Smooth muscle cell (in vitro differentiated cells): ENCODE measurements at regions not wholly inside any gene's neighbourhood (a gene's known extent, or its start where the extent isn't known, plus 50 kb on each side); places are given as distances from the start of the nearest gene placed in this dataset.

Source experiments
- DNase-seq: peaks from one replicate; lab custom pipeline; 2025; ENCODE audit not compliant: unreplicated experiment; lab: John Stamatoyannopoulos, UW
- H2AFZ ChIP-seq: fragments of 200-600 bp; sonication (generic); 2 replicates; pipeline ENCODE4 v1.6.0; 2016; ENCODE audit warnings: antibody characterized with exemption, low read depth, mild to moderate bottlenecking
- H3F3A ChIP-seq: fragments of 200-600 bp; sonication (generic); 2 replicates; pipeline ENCODE4 v1.6.0; 2017; ENCODE audit warnings: antibody characterized with exemption, low read depth
- H3K27ac ChIP-seq: fragments of 200-600 bp; sonication (generic); 2 replicates; pipeline ENCODE4 v1.5.1; 2016; ENCODE audit warnings: low read depth, mild to moderate bottlenecking
- H3K27me3 ChIP-seq: fragments of 200-600 bp; sonication (generic); 2 replicates; pipeline ENCODE4 v1.6.1; 2016; ENCODE audit warnings: low read depth, mild to moderate bottlenecking
- H3K36me3 ChIP-seq: fragments of 200-600 bp; sonication (generic); 2 replicates; pipeline ENCODE4 v1.5.1; 2016; ENCODE audit warnings: low read depth
- H3K4me1 ChIP-seq: fragments of 200-600 bp; sonication (generic); 2 replicates; pipeline ENCODE4 v1.5.1; 2016; ENCODE audit warnings: low read depth
- H3K4me2 ChIP-seq: fragments of 200-600 bp; sonication (generic); 2 replicates; pipeline ENCODE4 v1.6.0; 2016; ENCODE audit warnings: mild to moderate bottlenecking
- H3K4me3 ChIP-seq: fragments of 200-600 bp; sonication (generic); 2 replicates; pipeline ENCODE4 v1.5.1; 2016; ENCODE audit warnings: mild to moderate bottlenecking
- H3K79me2 ChIP-seq: fragments of 200-600 bp; sonication (generic); 2 replicates; pipeline ENCODE4 v1.6.0; 2016; ENCODE audit warnings: low read depth, mild to moderate bottlenecking
- H3K9ac ChIP-seq: fragments of 200-600 bp; sonication (generic); 2 replicates; pipeline ENCODE4 v1.6.0; 2016; ENCODE audit warnings: low read depth
- H3K9me3 ChIP-seq: fragments of 200-600 bp; sonication (generic); replicated peaks from 2 replicates; pipeline ENCODE4 v1.5.1; 2016; ENCODE audit warnings: low read depth
- H4K20me1 ChIP-seq: fragments of 200-600 bp; sonication (generic); 2 replicates; pipeline ENCODE4 v1.6.0; 2016; ENCODE audit warnings: low read depth
- WGBS: methylation state at CpG from one replicate; pipeline ENCODE4 v1.1.7; 2016; ENCODE audit warnings: low lambda C conversion rate; 5-methylcytosine and 5-hydroxymethylcytosine counted together
- TF ChIP-seq, protein P1 (sequence below): fragments of 200-600 bp; sonication (generic); IDR thresholded peaks from 2 replicates; pipeline ENCODE4 v1.5.1; 2017; ENCODE audit warnings: borderline replicate concordance, mild to moderate bottlenecking, antibody characterized with exemption; ENCODE audit not compliant: insufficient read depth, poor library complexity, severe bottlenecking

DNA sequence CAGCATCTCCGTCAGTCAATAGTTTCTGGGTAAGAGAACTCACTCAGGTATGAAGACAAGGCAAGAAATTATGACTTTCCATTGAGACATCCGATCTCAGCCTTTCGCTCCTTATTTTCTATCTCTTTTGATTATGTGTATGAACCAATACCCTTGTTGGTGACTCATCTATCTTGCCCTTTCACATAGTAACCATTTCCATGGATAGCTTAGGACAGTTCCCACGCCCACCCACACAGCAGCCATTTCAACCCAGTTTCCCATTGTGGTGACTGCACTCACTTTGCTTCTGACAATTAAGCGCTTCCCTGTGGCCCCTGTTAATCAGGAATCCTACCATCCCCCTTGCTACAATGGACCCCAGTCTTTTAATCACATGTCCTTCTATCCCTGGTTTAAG lies 210.6 kb upstream of the ADGRL2 start:
- Histone ChIP-seq H3K4me3 (no peak overlapping the region), H3F3A (no peaks in the 10 kb centered on the region), H3K36me3 (no peaks in the 10 kb centered on the region), H3K4me2 (no peak overlapping the region), H3K27me3 (no peaks in the 10 kb centered on the region), H3K9ac (no peak overlapping the region), H3K4me1 (peaks cover 4% of the 10 kb centered on the region), H3K27ac (no peak overlapping the region), H2AFZ (no peak overlapping the region), H3K79me2 (no peaks in the 10 kb centered on the region), H3K9me3 (no peaks in the 10 kb centered on the region), H4K20me1 (no peaks in the 10 kb centered on the region)
- DNase-seq: no peak
- TF ChIP-seq, protein P1, sequence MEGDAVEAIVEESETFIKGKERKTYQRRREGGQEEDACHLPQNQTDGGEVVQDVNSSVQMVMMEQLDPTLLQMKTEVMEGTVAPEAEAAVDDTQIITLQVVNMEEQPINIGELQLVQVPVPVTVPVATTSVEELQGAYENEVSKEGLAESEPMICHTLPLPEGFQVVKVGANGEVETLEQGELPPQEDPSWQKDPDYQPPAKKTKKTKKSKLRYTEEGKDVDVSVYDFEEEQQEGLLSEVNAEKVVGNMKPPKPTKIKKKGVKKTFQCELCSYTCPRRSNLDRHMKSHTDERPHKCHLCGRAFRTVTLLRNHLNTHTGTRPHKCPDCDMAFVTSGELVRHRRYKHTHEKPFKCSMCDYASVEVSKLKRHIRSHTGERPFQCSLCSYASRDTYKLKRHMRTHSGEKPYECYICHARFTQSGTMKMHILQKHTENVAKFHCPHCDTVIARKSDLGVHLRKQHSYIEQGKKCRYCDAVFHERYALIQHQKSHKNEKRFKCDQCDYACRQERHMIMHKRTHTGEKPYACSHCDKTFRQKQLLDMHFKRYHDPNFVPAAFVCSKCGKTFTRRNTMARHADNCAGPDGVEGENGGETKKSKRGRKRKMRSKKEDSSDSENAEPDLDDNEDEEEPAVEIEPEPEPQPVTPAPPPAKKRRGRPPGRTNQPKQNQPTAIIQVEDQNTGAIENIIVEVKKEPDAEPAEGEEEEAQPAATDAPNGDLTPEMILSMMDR: no peak
- WGBS: 72% methylated on average over 5 of the region's 5 CpGs

DNA sequence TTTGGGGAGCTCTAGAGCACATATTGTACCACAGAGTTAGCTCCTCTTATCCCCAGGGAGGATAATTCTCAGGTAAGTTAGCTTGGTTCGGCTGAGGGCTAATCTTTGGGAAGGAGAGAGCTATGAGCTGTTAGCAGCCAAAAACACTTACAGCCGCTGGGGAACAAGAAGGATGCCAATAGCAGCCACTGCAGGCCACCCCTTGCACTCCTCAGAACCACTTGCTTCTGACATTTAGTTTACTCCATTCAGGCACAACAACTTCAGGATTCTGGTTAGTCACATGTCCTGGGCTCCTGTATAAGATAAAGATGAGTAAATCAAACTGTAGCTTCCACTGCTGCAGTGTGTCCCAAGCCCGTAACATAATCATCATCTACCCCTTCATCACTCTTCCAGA lies 212.6 kb upstream of the ADGRL2 start:
- no peak overlapping the region for H3K4me3 ChIP-seq

DNA sequence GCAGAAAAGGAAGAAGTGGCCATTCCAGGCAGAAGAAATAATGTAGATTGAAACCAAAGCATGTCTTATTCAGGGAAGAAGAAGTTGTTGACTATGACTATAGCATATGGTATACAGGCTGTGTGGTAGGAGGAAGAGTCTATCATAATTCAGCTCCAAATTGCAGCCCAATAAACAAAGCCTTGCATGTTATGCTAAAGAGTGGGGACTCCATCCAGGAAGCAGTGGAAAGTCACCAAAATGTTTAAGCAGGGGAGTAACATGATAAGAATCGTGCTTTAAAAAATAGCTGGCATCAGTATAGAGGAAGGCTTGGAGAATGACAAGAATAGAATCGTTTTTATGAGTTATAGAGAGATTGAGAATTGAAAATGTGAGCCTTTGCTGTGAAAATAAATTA lies 213.3 kb upstream of the ADGRL2 start:
- Histone ChIP-seq H3K4me1 (peaks cover 4% of the 10 kb centered on the region), H4K20me1 (no peaks in the 10 kb centered on the region), H3K79me2 (no peaks in the 10 kb centered on the region), H3K9ac (no peak overlapping the region), H3K4me2 (no peak overlapping the region), H3F3A (no peaks in the 10 kb centered on the region), H3K27me3 (no peaks in the 10 kb centered on the region), H2AFZ (no peak overlapping the region), H3K4me3 (no peak overlapping the region), H3K36me3 (no peaks in the 10 kb centered on the region), H3K9me3 (no peaks in the 10 kb centered on the region), H3K27ac (no peak overlapping the region)
- 84% methylated on average over 2 of the region's 2 CpGs for WGBS
- TF ChIP-seq, protein P1: no peak
- no peak for DNase-seq

More for the DNA sequence above, 212.6 kb upstream of the ADGRL2 start:
- H3F3A ChIP-seq: no peaks in the 10 kb centered on the region
- 89% methylated on average over 3 of the region's 3 CpGs for WGBS
- H3K27me3 ChIP-seq: no peaks in the 10 kb centered on the region
- TF ChIP-seq, protein P1: no peak
- no peaks in the 10 kb centered on the region for H3K9me3 ChIP-seq
- no peak overlapping the region for H3K9ac ChIP-seq
- H3K4me2 ChIP-seq: no peak overlapping the region
- no peak overlapping the region for H2AFZ ChIP-seq
- H3K79me2 ChIP-seq: no peaks in the 10 kb centered on the region
- peaks cover 4% of the 10 kb centered on the region for H3K4me1 ChIP-seq
- DNase-seq: no peak
- H3K36me3 ChIP-seq: no peaks in the 10 kb centered on the region
- no peaks in the 10 kb centered on the region for H4K20me1 ChIP-seq
- H3K27ac ChIP-seq: no peak overlapping the region

DNA sequence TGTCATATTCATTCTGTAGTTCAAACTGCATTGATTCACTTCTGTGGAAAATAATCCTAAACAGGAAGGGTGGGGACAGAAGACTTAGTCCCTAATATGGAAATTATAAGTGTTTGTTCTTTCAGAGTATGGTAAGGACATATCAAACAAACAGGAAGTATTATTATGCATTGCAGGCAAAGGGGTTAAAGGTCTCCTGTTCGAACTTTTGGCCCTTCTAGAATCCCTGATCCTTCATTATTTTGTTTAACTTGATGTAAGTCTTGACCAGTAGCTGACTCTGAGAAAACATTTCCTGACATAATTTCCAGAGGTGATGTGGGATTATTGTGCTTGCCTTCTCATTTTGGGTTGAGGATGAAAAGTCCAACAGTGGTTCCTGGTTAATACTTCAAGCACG lies 215.4 kb upstream of the ADGRL2 start:
- Histone ChIP-seq H3F3A (no peaks in the 10 kb centered on the region), H3K9me3 (no peaks in the 10 kb centered on the region), H3K27me3 (no peaks in the 10 kb centered on the region), H3K36me3 (no peaks in the 10 kb centered on the region), H3K9ac (no peak overlapping the region), H3K4me1 (peaks cover 3% of the 10 kb centered on the region), H3K4me3 (no peak overlapping the region), H3K4me2 (no peak overlapping the region), H3K27ac (no peak overlapping the region), H3K79me2 (no peaks in the 10 kb centered on the region), H2AFZ (no peak overlapping the region), H4K20me1 (no peaks in the 10 kb centered on the region)
- WGBS: 89% methylated on average over 2 of the region's 2 CpGs
- DNase-seq: no peak
- TF ChIP-seq, protein P1: no peak
